ENCODE measurements at regions not wholly inside any gene's neighbourhood (a gene's known extent, or its start where the extent isn't known, plus 50 kb on each side); places are given as distances from the start of the nearest gene placed in this dataset.

- no peaks in the 10 kb centered on the region for H3K27me3 ChIP-seq (ENCODE audit: low read depth)
- DNase-seq: no peak
- H3K4me1 ChIP-seq: no peaks in the 10 kb centered on the region
- H3K36me3 ChIP-seq: no peaks in the 10 kb centered on the region
- TF ChIP-seq CTCF (IDR thresholded peaks at IDR 0.05): no peak
- H3K27ac ChIP-seq: no peak overlapping the region
- H3K9me3 ChIP-seq: no peaks in the 10 kb centered on the region
- intact Hi-C loops (cut with DNase I): no loop called here
- no peak for ATAC-seq
- H3K4me3 ChIP-seq: no peak overlapping the region
Observed at GRCh38 chr10:6312636-6313035, 109.9 kb downstream of the PFKFB3 start.

- ATAC-seq (no peak), DNase-seq (no peak)
- Histone ChIP-seq H3K27me3 (ENCODE audit: low read depth) (no peaks in the 10 kb centered on the region), H3K9me3 (no peaks in the 10 kb centered on the region), H3K27ac (no peak overlapping the region), H3K4me1 (no peaks in the 10 kb centered on the region), H3K36me3 (no peaks in the 10 kb centered on the region), H3K4me3 (no peak overlapping the region)
- intact Hi-C loops (cut with DNase I): no loop called here
- no peak for TF ChIP-seq CTCF (IDR thresholded peaks at IDR 0.05)
Observed at GRCh38 chr10:6313111-6313895, 110.6 kb downstream of the PFKFB3 start.

GRCh38 chr10:6314620-6315205 lies 112.0 kb downstream of the PFKFB3 start:
- Histone ChIP-seq H3K27ac (peak overlapping the region; percentile 7), H3K36me3 (no peaks in the 10 kb centered on the region), H3K4me1 (no peaks in the 10 kb centered on the region), H3K4me3 (no peak overlapping the region), H3K9me3 (no peaks in the 10 kb centered on the region), H3K27me3 (ENCODE audit: low read depth) (no peaks in the 10 kb centered on the region)
- intact Hi-C loops (cut with DNase I): no loop called here
- ATAC-seq (peak; percentile 78 to 86), DNase-seq (no peak)
- TF ChIP-seq CTCF (IDR thresholded peaks at IDR 0.05): no peak

GRCh38 chr10:6319119-6319518 lies 116.4 kb downstream of the PFKFB3 start:
- DNase-seq (no peak), ATAC-seq (no peak)
- Histone ChIP-seq H3K4me3 (no peak overlapping the region), H3K27ac (no peak overlapping the region), H3K9me3 (no peaks in the 10 kb centered on the region), H3K27me3 (ENCODE audit: low read depth) (no peaks in the 10 kb centered on the region), H3K36me3 (no peaks in the 10 kb centered on the region), H3K4me1 (no peaks in the 10 kb centered on the region)
- no peak for TF ChIP-seq CTCF (IDR thresholded peaks at IDR 0.05)
- intact Hi-C loops (cut with DNase I): no loop called here

GRCh38 chr10:6320320-6321010 lies 117.7 kb downstream of the PFKFB3 start:
- no peak for DNase-seq
- no peaks in the 10 kb centered on the region for H3K4me1 ChIP-seq

More at GRCh38 chr10:6320320-6321010, 117.7 kb downstream of the PFKFB3 start:
- Histone ChIP-seq H3K27ac (no peak overlapping the region), H3K4me3 (no peak overlapping the region), H3K9me3 (no peaks in the 10 kb centered on the region), H3K27me3 (ENCODE audit: low read depth) (no peaks in the 10 kb centered on the region), H3K36me3 (no peaks in the 10 kb centered on the region)
- ATAC-seq: peak in 1 of 2 donors; percentile 23
- TF ChIP-seq CTCF (IDR thresholded peaks at IDR 0.05): no peak
- intact Hi-C loops (cut with DNase I): no loop called here
